SK-N-MC (cell line): ENCODE measurements at regions not wholly inside any gene's neighbourhood (a gene's known extent, or its start where the extent isn't known, plus 50 kb on each side); places are given as distances from the start of the nearest gene placed in this dataset.

Source experiments
- EZH2 ChIP-seq: fragments of 200-600 bp; sonication (generic); IDR thresholded peaks from one replicate; pipeline ENCODE4 v1.6.1; 2017; ENCODE audit warnings: antibody characterized with exemption
- FOXP2 ChIP-seq: optimal IDR thresholded peaks from 2 replicates; pipeline ENCODE3; 2011; ENCODE audit warnings: mild to moderate bottlenecking, moderate library complexity; ENCODE audit not compliant: insufficient read depth; ENCODE audit errors: extremely low read length, control extremely low read depth

DNA sequence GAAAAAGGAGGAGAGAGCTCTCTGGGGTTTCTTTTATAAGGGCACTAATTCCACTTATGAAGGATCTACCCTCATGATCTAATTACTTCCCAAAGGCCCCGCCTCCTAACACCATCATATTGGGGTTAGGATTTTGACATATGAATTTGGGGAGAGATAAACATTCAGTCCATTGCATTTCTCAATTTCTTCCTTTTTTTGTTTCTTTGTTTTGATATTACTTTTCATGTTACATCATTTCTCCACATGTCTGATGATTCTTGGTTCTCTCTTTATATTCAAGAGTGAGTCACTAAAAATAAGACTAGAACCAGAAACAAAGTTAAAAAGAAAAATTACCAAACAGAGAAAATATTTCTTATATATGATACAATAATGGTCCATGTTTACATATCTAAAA is 63.2 kb upstream of the DUSP10 start:
- TF ChIP-seq EZH2: no peak
- TF ChIP-seq FOXP2: no peak
